ENCODE measurements at regions not wholly inside any gene's neighbourhood (a gene's known extent, or its start where the extent isn't known, plus 50 kb on each side); places are given as distances from the start of the nearest gene placed in this dataset.

DNA sequence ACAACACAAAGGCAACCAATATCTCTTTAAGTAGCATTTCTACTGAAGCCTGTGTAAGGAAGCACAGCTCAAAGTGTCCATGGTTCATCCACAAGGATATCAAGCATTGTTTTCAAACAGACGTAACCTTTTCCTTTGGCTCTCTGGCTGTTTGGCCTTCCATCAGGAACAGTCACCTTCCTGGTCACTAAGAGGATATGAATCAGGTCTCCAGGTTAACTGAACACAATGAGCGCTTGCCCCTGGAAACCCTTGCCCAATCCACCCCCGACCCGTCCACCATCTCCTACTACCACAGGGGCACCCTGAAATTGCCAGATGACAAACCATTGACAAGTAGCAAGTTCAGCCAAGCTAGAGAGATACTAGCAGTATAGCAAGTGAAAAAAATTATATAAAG is 114.4 kb upstream of the COL21A1 start:
- Histone ChIP-seq H3K4me1 (ENCODE audit: insufficient read depth) (no peaks in the 10 kb centered on the region), H3K79me2 (replicated peaks; ENCODE audit: insufficient read depth) (no peaks in the 10 kb centered on the region), H3K27ac (ENCODE audit: low read depth) (no peak overlapping the region), H3K4me3 (no peak overlapping the region), H3K9me2 (ENCODE audit: insufficient read depth) (no peaks in the 10 kb centered on the region), H2AFZ (no peak overlapping the region), H3K27me3 (ENCODE audit: insufficient read depth) (no peaks in the 10 kb centered on the region), H3K4me2 (no peak overlapping the region), H4K20me1 (replicated peaks; ENCODE audit: insufficient read depth) (no peaks in the 10 kb centered on the region), H3K36me3 (ENCODE audit: insufficient read depth) (no peaks in the 10 kb centered on the region), H3F3A (replicated peaks; ENCODE audit: low read depth) (no peaks in the 10 kb centered on the region)
- Mint-ChIP-seq H3K27ac (no peak overlapping the region), H3K27me3 (ENCODE audit: insufficient read depth, low read depth, poor library complexity) (no peaks in the 10 kb centered on the region), H3K36me3 (ENCODE audit: low read depth) (no peaks in the 10 kb centered on the region), H3K4me3 (no peak overlapping the region), H3K4me1 (no peaks in the 10 kb centered on the region; the same call in 2 of the 3 replicates), H3K9me3 (no peaks in the 10 kb centered on the region)
- no peak for DNase-seq (ENCODE audit: low spot score)
- TF ChIP-seq, protein P1, sequence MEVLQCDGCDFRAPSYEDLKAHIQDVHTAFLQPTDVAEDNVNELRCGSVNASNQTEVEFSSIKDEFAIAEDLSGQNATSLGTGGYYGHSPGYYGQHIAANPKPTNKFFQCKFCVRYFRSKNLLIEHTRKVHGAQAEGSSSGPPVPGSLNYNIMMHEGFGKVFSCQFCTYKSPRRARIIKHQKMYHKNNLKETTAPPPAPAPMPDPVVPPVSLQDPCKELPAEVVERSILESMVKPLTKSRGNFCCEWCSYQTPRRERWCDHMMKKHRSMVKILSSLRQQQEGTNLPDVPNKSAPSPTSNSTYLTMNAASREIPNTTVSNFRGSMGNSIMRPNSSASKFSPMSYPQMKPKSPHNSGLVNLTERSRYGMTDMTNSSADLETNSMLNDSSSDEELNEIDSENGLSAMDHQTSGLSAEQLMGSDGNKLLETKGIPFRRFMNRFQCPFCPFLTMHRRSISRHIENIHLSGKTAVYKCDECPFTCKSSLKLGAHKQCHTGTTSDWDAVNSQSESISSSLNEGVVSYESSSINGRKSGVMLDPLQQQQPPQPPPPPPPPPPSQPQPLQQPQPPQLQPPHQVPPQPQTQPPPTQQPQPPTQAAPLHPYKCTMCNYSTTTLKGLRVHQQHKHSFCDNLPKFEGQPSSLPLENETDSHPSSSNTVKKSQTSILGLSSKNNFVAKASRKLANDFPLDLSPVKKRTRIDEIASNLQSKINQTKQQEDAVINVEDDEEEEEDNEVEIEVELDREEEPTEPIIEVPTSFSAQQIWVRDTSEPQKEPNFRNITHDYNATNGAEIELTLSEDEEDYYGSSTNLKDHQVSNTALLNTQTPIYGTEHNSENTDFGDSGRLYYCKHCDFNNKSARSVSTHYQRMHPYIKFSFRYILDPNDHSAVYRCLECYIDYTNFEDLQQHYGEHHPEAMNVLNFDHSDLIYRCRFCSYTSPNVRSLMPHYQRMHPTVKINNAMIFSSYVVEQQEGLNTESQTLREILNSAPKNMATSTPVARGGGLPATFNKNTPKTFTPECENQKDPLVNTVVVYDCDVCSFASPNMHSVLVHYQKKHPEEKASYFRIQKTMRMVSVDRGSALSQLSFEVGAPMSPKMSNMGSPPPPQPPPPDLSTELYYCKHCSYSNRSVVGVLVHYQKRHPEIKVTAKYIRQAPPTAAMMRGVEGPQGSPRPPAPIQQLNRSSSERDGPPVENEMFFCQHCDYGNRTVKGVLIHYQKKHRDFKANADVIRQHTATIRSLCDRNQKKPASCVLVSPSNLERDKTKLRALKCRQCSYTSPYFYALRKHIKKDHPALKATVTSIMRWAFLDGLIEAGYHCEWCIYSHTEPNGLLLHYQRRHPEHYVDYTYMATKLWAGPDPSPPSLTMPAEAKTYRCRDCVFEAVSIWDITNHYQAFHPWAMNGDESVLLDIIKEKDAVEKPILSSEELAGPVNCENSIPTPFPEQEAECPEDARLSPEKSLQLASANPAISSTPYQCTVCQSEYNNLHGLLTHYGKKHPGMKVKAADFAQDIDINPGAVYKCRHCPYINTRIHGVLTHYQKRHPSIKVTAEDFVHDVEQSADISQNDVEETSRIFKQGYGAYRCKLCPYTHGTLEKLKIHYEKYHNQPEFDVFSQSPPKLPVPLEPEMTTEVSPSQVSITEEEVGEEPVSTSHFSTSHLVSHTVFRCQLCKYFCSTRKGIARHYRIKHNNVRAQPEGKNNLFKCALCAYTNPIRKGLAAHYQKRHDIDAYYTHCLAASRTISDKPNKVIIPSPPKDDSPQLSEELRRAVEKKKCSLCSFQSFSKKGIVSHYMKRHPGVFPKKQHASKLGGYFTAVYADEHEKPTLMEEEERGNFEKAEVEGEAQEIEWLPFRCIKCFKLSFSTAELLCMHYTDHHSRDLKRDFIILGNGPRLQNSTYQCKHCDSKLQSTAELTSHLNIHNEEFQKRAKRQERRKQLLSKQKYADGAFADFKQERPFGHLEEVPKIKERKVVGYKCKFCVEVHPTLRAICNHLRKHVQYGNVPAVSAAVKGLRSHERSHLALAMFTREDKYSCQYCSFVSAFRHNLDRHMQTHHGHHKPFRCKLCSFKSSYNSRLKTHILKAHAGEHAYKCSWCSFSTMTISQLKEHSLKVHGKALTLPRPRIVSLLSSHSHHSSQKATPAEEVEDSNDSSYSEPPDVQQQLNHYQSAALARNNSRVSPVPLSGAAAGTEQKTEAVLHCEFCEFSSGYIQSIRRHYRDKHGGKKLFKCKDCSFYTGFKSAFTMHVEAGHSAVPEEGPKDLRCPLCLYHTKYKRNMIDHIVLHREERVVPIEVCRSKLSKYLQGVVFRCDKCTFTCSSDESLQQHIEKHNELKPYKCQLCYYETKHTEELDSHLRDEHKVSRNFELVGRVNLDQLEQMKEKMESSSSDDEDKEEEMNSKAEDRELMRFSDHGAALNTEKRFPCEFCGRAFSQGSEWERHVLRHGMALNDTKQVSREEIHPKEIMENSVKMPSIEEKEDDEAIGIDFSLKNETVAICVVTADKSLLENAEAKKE (CRISPR knock-in tag; IDR thresholded peaks at IDR 0.05) = no peak
- TF ChIP-seq, protein P2, sequence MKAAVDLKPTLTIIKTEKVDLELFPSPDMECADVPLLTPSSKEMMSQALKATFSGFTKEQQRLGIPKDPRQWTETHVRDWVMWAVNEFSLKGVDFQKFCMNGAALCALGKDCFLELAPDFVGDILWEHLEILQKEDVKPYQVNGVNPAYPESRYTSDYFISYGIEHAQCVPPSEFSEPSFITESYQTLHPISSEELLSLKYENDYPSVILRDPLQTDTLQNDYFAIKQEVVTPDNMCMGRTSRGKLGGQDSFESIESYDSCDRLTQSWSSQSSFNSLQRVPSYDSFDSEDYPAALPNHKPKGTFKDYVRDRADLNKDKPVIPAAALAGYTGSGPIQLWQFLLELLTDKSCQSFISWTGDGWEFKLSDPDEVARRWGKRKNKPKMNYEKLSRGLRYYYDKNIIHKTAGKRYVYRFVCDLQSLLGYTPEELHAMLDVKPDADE (IDR thresholded peaks at IDR 0.05) = no peak
- TF ChIP-seq ZNF331 (CRISPR knock-in tag; IDR thresholded peaks at IDR 0.05; ENCODE audit: low read depth) = no peak
- TF ChIP-seq, protein P3, sequence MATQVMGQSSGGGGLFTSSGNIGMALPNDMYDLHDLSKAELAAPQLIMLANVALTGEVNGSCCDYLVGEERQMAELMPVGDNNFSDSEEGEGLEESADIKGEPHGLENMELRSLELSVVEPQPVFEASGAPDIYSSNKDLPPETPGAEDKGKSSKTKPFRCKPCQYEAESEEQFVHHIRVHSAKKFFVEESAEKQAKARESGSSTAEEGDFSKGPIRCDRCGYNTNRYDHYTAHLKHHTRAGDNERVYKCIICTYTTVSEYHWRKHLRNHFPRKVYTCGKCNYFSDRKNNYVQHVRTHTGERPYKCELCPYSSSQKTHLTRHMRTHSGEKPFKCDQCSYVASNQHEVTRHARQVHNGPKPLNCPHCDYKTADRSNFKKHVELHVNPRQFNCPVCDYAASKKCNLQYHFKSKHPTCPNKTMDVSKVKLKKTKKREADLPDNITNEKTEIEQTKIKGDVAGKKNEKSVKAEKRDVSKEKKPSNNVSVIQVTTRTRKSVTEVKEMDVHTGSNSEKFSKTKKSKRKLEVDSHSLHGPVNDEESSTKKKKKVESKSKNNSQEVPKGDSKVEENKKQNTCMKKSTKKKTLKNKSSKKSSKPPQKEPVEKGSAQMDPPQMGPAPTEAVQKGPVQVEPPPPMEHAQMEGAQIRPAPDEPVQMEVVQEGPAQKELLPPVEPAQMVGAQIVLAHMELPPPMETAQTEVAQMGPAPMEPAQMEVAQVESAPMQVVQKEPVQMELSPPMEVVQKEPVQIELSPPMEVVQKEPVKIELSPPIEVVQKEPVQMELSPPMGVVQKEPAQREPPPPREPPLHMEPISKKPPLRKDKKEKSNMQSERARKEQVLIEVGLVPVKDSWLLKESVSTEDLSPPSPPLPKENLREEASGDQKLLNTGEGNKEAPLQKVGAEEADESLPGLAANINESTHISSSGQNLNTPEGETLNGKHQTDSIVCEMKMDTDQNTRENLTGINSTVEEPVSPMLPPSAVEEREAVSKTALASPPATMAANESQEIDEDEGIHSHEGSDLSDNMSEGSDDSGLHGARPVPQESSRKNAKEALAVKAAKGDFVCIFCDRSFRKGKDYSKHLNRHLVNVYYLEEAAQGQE (IDR thresholded peaks at IDR 0.05; ENCODE audit: unreplicated experiment) = no peak
- no peak for TF ChIP-seq EZH2 (IDR thresholded peaks at IDR 0.05; ENCODE audit: low read depth, unreplicated experiment)
- no peak for TF ChIP-seq NANOG (IDR thresholded peaks at IDR 0.05; ENCODE audit: borderline replicate concordance)
- TF ChIP-seq EZH2phosphoT487 (IDR thresholded peaks at IDR 0.05; ENCODE audit: unreplicated experiment) = no peak
- TF ChIP-seq JUNB (IDR thresholded peaks at IDR 0.05; ENCODE audit: unreplicated experiment) = no peak
- no peak for TF ChIP-seq CREB1 (CRISPR knock-in tag; IDR thresholded peaks at IDR 0.05; ENCODE audit: low read depth)
- no peak for ATAC-seq
